Upper lobe of left lung (tissue), 4 donors: ENCODE measurements at regions not wholly inside any gene's neighbourhood (a gene's known extent, or its start where the extent isn't known, plus 50 kb on each side); places are given as distances from the start of the nearest gene placed in this dataset.

Experiments used
- EP300 ChIP-seq, 4 donors: sonication (generic); formaldehyde crosslinking; IDR thresholded peaks; one replicate each; pipeline ENCODE4 v1.5.1; 2017; ENCODE audit warnings: antibody characterized with exemption in 4 of 4, control low read depth in 2 of 4
- POLR2A ChIP-seq, 4 donors: fragments of 450-650 bp; IDR thresholded peaks; one replicate each; pipeline ENCODE4 v1.5.1; 2016 to 2017; ENCODE audit warnings: antibody characterized with exemption in 4 of 4, mild to moderate bottlenecking in 2 of 4
- POLR2AphosphoS5 ChIP-seq, 2 donors: sonication (generic); formaldehyde crosslinking; IDR thresholded peaks; one replicate each; pipeline ENCODE4 v1.5.1; 2017; ENCODE audit warnings: antibody characterized with exemption in 2 of 2
- TF ChIP-seq, protein P1 (sequence below), 6 experiments: fragments of 450-650 bp in 4 of 6; fragments of 200-600 bp in 2 of 6; sonication (generic) in 2 of 6; IDR thresholded peaks; one replicate each; pipeline ENCODE4 v1.5.1; 2016 to 2019; ENCODE audit warnings: antibody characterized with exemption in 6 of 6

DNA sequence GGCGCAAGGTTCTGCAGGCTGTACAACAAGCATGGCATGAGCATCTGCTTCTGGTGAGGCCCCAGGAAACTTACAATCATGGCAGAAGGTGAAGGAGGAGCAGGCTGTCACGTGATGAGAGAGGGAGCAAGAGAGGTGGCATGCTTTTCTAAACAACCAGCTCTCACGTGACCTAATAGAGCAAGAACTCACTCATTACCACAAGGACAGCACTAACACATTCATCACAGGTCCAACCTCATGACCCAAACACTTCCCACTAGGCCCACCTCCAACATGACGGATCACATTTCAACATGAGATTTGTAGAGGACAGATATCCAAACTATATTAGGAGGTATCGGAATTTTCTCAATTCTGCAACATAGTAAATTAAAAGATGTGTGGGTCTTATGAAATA lies 108.8 kb upstream of the DLX2 start:
- no peak for TF ChIP-seq EP300 (IDR thresholded peaks at IDR 0.05)
- no peak for TF ChIP-seq POLR2A (IDR thresholded peaks at IDR 0.05)
- TF ChIP-seq, protein P1, sequence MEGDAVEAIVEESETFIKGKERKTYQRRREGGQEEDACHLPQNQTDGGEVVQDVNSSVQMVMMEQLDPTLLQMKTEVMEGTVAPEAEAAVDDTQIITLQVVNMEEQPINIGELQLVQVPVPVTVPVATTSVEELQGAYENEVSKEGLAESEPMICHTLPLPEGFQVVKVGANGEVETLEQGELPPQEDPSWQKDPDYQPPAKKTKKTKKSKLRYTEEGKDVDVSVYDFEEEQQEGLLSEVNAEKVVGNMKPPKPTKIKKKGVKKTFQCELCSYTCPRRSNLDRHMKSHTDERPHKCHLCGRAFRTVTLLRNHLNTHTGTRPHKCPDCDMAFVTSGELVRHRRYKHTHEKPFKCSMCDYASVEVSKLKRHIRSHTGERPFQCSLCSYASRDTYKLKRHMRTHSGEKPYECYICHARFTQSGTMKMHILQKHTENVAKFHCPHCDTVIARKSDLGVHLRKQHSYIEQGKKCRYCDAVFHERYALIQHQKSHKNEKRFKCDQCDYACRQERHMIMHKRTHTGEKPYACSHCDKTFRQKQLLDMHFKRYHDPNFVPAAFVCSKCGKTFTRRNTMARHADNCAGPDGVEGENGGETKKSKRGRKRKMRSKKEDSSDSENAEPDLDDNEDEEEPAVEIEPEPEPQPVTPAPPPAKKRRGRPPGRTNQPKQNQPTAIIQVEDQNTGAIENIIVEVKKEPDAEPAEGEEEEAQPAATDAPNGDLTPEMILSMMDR (IDR thresholded peaks at IDR 0.05): no peak
- TF ChIP-seq POLR2AphosphoS5 (IDR thresholded peaks at IDR 0.05): no peak
